NCI-H2227 treated with DMSO at 0.1 percent for 48 hours (cell line): ENCODE measurements at regions not wholly inside any gene's neighbourhood (a gene's known extent, or its start where the extent isn't known, plus 50 kb on each side); places are given as distances from the start of the nearest gene placed in this dataset.

Experiments
- DNase-seq: peaks from one replicate; lab custom pipeline; 2025; lab: John Stamatoyannopoulos, UW

- no peak for DNase-seq
These were observed 275.1 kb downstream of the CDC5L start for GRCh38 chr6:44662461-44663121.

DNA sequence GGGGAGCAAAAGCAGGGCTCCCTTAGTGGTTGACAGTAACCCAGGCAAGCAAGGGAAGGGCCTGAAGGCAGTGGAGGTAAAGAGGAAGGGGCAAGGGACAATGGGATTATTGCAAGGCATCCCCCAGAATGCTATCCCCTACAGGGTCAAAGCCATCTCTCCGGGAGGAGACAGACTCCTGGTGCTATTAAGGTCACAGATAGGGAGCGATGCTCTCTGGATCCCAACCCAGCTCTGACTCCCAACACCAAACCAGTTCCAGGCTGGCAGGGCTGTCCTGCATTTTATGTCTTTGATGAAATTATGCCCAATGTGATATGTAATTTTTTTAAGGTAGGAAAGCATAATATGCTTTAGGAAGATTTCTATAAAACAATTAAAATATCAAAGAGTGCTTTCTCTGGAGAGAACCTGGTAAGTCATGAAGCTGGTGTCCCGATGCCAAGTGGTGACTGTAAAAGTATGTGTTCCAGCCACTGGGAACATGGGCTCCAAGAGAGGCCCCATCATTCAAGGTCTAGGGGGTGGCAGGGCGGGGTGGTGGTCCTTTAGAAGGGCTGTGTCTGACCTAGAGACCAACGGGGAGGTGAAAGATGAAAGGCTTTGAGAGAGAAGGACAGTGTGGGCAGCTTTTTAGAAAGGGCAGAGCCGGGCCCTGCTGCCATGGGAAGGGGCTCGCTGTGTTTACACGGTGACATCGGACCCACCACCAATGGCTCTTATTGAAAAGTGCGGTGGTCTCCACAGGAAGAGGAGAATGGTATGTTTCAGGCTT, 276.5 kb downstream of the CDC5L start:
- DNase-seq, result no peak

GRCh38 chr6:44664716-44665115, 277.2 kb downstream of the CDC5L start:
- peak; percentile 6 for DNase-seq

GRCh38 chr6:44665143-44665542, 277.6 kb downstream of the CDC5L start:
- DNase-seq, result no peak

- no peak for DNase-seq
These were observed 278.2 kb downstream of the CDC5L start for GRCh38 chr6:44665683-44666082.

- DNase-seq, result no peak
These were observed 278.8 kb downstream of the CDC5L start for GRCh38 chr6:44666324-44666723.

- no peak for DNase-seq
These were observed 279.7 kb downstream of the CDC5L start for GRCh38 chr6:44667226-44667625.

DNA sequence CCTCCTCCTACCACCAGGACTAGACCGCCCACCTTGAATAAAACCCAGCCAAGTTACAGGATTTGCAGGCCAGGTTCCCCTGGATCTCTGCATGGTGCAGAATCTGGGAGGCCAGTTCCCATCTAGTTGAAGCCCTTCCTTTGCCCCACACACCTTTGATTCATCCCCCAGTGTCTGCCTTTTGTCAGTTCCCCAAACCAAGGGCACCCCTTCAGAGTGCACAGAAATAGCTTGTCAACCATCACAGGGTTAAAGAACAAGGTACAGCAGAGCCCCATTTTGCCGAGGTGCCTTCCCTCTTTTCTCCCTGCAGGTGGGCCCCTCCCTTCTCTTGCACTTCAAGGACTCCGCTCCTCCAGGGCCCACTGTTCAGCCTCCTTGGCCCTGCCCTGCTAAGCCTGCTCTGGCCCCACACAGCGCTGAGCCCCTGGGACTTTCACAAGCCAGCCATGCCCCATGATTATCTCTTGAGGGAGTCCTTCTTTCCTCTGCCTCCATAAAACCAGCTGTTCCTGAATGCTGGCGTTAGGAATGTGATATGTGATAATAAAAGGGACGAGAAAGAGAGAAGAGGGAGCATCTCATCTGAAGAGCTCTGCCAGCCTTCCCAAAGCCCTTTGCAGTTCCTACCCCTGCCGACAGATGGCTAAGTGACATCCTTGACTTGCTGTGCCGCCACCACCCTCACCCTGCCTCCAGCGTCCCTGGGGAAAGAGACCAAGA, 280.3 kb downstream of the CDC5L start:
- DNase-seq, result peak; percentile 7

DNA sequence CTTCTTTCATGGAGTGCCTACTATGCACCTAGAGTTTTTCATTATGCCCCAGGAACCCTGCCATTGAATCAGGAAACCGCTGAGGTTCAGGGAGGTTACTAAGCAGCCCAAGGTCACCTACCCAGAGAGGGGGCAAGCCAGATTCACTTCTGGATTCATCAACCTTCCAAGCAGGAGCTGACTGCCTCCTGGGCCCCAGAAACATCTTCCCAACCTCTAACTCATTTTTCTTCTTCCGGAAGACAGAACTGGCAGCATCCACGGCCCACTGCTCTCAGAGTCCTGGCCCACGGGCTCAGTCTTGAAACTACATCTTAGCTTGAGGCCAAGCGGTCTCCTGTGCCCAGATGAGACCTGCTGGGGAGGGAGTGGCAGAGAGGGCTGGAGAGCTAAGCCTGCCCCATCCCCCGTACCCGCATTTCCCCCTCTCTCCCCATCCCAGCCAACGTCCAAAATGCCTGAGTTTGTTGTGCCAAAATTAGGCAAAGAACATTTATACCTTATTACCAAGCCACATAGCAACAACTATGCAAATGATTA, 281.0 kb downstream of the CDC5L start:
- no peak for DNase-seq

DNA sequence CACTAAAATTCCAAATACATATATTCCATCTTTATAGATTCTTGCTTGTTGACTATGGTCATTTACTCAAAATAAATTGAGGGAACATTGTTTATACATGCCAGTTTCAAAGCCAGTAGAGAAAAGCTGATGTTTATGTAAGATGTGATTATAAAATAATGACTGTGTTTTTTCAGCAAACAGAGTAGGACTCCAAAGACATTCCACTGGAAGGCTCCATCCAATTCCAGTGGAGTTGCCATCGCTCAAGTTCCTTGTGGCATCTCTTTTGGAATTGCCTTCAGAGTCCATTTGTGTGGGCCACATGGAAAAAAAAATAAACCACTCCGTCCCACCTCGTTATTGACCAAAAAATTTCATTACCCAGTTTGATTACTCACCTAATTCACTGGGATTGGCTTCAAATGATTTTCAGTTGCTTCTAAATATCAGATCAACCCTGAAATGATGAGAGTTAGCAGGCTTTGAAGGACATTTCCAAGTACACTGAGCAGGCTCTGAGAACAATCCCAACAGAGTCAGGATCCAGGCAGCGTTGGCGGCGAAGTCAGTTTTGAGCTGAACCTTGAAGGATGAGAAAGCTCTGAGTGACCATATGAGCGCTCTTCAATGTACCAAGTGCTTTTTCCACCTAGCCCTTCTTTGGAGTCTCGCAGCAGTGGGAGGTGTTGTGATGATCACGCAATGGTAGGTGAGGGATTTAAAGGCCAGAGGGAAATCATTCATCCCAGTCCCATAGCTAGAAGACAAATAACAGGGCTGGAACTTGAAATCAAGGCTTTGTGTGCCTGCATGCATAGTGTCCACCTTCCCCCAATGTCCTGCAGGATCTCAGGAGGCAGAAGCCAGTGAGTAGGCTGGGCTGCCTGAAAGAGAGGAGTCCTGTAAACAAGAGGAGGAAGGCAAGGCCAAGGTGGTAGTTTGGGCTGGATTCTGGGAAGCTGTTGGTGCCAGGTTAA, 281.7 kb downstream of the CDC5L start:
- DNase-seq, result no peak

DNA sequence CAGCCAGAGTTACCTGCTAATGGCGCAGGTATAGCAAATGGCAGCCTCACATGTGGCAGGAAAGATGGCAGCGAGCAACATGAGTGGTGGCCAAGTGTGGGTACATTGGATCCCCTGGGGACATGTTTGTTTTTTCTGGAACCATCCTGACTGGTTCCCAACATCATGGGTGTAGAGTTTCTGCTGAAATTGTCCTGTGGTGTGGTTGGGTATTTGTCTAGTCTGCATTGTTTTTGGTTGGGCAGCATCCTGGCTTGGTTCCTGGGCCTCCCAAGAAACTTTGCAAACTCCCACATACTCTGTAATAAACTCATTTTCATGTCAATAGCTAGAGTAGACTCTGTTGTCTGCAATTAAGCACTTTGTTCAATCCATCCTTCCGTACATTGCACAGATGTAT, 282.6 kb downstream of the CDC5L start:
- no peak for DNase-seq

- no peak for DNase-seq
These were observed 283.8 kb downstream of the CDC5L start for GRCh38 chr6:44671333-44671732.

GRCh38 chr6:44672086-44672485, 284.6 kb downstream of the CDC5L start:
- no peak for DNase-seq

DNA sequence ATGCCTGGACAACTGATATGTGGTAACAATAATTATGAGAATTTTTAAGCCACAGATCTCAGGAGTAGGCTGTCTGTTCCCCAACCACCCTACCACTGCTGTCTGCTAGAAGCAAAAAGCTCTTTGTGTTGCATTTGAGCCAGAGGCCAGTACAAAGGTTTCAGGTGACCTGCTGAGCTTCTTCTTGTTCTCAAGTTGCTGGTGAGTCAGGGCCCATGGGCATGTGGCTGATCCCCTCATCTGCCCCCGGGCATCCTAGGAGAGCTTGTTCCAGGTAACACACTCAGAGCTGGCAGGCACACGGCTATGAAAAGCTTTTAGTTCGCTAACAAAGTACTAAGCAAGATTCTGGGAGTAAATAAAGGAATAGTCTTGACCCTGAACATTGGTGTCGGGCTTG, 285.3 kb downstream of the CDC5L start:
- DNase-seq, result no peak

DNA sequence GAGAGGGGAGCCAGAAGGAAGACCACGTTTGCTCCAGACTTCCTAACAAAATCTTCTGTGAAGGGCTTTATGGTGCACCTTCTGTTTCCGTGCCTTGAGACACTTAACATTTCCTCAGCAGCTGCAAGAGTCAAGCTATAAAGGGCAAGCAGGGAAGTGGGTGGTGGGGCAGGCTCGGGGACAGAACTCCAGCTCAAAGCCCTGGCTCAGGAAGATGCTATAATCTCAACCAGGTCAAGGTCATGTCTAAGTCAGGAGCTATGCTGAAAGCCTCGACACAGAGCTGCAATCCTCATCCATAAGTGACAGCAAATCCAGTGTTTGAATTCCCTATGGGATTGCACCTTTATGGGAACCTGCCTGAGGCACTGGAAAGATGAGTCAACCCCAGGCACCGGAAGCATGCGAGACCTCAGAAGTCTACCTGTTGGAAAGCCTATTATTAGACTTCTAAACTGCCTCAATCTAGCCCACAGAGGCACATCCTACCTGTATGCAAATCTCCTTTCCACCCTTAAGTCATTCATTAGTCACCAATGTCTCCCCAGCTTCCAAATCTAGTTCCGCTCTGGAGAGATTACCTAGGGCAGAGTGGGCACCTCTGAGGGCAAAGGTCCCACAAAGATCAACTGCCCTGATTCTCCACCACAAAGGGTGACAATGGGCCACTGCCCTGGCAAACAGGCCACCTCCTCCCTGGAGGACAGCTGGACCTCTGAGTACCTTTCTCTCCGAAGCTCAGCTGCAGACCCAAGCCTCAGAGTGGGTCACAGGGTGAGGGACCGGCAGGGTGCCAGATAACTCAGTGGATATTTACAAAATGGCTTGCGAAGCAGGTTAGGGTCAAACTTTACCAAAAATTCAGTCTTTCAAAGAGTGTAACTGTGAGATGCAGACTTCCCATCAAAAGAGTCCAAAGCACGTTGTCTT, 287.0 kb downstream of the CDC5L start:
- no peak for DNase-seq

DNA sequence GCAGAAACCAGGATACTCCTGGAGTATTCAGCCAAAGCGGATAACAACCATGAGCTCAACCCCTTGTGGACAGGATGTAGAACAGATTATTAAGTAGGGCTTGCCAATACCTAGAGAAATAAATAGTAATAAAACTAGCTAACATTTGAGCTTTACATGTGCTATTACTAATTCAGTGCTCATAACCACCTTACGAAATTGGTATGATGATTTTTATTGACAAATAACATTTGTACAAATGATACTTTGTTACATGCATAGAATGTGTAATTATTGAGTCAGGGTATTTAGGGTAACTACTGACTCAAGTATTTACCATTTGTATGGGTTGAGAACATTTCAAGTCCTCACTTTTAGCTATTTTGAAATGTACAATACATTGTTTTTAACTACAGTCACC, 287.9 kb downstream of the CDC5L start:
- no peak for DNase-seq

GRCh38 chr6:44676246-44676790, 288.8 kb downstream of the CDC5L start:
- no peak for DNase-seq

DNA sequence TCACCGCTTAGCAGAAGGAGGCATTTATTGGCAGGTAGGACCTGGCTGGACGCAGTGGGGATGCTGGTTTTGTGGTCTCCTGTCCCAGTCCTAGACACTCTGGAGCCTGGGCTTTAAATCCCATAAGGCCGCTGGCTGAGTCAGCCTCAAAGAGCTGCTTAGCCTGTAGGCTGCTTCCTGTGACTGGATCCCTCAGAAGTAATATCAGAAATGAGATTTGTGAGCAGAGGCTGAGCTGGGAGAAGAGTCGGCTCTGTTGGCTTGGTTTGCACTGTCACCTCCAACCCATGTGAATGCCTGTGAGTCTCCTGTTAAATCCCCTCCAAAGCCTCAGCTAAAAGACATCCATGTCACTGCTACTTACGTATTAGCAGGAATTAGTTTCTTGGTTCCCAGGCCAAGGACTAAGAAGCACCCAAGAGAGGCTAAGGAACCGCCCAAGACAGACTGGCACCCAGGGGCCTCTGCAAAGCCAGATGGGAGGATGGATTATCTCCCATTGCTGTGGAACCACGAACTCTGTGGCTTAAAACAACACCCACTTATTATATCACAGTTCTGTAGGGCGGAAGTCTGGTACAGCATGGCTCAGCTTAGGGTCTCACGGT, 289.4 kb downstream of the CDC5L start:
- no peak for DNase-seq

DNA sequence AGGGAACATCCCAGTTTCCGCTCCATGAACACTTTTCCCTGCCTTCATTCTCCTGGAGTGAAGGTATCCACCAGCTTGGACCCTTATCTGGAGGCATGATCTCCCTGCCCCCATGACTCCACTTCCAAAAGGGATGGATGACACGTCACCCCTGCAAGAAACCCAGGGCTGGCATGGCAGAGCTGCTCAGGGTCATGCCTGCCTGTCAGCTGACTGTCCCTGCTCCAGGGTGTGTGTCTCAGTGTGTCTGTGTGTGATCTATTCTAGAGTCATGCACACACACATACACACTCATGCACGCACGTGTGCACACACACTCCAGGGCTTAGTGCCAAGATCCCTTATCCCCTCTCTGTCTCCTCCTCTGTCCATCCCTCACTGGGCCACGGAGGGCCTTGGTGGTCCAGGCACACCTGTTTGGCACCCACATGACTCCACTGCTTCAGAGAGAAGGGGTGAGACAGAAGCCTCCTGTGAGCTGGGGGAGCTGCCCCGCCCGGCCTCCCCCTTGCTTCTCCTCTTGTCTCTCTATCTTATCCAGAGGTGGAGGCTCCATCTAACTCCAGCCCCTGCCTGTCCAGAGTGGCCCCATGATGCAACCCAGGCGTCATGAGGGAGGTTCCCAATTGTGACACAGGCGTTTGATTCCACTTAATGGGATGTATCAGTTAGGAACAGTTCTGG, 290.9 kb downstream of the CDC5L start:
- no peak for DNase-seq
